Stimulated activated CD4-positive, alpha-beta T cell treated with anti-CD3 and anti-CD28 coated beads, Interleukin-1b, Interleukin-23, amount 100 ng/mL, for 1 hour (primary cell): ENCODE measurements at regions not wholly inside any gene's neighbourhood (a gene's known extent, or its start where the extent isn't known, plus 50 kb on each side); places are given as distances from the start of the nearest gene placed in this dataset.

Experiments used
- DNase-seq, 2 donors: peaks; one replicate each; pipeline ENCODE4 v3.0.0-alpha.2; 2020; ENCODE audit warnings: low read depth in 2 of 2

DNA sequence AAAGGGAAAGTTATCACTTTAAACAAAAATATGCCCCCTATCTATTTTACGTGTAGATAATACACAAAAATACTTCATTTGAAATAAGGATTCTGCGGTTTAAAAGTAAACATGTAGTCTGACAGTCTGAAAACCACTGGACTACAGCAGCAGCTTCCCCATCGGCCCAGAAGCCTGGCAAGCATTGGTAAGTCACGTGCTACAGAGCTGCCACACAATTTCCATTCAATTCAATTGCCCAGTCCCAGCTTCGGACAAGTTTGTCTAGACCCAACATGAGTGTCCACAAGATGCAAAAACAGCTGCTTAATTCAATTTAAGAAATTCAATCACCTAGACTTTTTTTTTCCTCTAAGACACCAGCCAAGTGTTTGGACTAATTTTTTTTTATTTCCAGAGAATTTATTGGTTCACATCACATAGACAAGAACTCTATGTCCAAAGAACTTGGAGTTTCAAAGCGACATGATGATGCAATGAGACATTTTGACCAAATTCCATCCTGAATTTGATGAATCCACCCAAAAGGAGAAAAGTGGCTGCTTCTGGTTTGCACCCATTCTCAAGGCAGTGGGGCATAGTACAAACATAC, 458.9 kb downstream of the COG6 start:
- no peak for DNase-seq

DNA sequence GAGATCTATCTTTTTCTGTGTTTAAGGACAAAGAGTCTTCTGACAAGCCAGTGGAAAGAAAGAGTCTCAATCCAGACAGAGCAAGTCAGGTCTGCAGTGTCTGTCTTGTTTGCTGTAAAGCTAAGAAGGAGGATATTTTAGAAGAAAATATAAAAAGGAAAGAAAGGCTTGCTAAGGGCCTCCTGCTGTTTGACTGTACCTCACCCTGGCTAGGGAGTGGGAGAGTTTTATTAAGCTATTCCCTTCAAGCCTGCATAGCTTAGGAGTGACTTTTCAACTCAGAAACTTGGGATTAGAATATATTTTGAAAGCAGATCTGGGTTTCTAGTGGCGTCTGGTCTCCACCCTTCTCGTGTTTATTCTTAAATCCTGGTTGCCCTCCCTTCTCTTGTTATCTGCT, 460.0 kb downstream of the COG6 start:
- no peak for DNase-seq

- DNase-seq, result no peak
Measured at GRCh38 chr13:40116008-40116407, 460.5 kb downstream of the COG6 start.

DNA sequence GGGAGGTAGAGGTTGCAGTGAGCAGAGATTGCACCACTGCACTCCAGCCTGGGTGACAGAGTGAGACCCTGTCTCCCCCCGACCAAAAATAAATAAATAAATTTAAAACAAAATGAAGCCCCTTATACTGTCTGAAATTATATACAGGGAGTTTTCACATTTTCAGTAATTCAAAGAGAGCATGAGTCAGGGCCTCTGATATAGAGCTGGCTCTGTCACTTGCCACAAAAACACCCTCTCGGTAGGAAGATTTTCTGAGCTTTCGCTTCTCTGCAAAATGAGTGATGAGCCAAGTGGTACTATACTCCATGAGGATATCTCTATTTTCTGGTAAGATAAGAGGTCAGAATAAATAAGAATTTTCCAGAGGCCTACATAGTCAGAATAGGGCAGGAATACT, 462.9 kb downstream of the COG6 start:
- no peak for DNase-seq

DNA sequence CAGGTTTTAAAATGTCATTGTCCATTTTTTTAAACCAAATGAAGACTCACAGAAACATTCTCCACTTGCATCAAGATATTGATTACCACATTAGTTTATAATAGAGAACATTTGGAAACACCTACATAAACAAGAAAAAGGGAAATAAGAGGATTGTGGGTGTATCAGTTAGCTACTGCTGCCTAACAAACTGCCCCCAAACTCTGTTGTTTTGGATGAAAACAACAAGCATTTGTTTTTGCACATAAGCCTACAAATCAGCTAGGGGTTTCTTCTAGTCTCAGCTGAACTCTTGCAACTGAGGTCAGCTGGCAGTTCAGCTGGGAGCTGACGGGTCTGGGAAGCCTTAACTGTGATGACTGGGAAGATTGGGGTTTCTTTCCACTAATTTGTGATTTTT, 464.4 kb downstream of the COG6 start:
- no peak for DNase-seq

DNA sequence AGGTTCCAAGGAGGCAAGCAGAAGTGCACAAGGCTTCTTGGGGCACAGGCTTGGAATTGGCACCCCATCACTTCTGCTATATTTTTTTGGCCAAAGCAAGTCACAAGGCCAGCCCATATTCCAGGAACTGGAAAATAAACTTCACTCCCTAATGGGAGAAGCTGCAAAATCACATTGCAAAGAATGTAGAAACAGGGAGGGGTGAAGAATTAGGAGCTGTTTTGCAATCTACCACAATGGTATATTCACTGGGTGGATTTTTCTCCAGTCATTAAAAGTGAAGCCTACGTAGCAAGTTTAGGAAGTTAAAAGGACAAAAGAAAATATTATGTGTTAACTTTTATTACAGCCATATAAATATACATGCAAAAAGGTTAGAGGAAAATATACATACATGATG, 464.8 kb downstream of the COG6 start:
- no peak for DNase-seq

DNA sequence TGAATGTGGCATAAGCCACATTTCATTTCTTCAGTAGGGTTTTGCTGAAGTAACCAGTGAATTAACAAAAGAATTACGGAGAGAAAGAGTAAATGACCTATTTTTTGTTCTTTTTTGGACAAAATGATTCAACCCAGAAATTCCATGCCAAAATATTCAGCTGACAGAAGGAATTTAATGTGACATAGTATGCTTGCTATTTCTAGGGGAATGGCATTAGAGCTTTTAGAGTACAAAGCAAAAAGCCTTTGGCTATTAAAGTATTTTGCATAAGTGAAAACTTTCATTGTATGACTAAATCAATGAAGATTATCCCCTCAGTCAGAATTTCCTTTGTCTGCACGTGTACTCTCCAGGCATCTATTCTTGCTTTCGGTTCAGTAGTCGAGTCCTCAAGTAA, 465.3 kb downstream of the COG6 start:
- no peak for DNase-seq

DNA sequence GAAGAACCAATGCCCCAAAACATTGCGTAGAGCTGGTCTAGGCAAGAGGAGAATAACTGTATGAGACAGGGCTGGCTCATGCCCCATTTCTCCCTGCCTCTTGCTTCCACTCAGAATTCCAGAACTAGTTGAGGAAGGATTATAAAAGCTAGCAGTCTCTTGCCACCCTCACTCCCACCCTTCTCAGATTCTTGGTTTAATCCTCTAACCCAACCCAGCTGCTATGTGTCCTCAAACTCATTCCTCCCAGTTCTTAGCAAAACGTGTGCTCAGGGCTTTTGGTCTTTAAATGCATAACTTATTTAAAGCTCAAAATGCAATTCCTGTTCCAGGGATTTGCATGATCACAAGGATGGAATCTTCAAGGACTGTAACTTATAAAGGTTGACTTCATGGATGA, 466.3 kb downstream of the COG6 start:
- no peak for DNase-seq

- DNase-seq, result no peak
Measured at GRCh38 chr13:40123962-40124632, 468.6 kb downstream of the COG6 start.

- DNase-seq, result no peak
Measured at GRCh38 chr13:40124633-40125015, 469.2 kb downstream of the COG6 start.

- no peak for DNase-seq
Measured at GRCh38 chr13:40125336-40125735, 469.9 kb downstream of the COG6 start.

DNA sequence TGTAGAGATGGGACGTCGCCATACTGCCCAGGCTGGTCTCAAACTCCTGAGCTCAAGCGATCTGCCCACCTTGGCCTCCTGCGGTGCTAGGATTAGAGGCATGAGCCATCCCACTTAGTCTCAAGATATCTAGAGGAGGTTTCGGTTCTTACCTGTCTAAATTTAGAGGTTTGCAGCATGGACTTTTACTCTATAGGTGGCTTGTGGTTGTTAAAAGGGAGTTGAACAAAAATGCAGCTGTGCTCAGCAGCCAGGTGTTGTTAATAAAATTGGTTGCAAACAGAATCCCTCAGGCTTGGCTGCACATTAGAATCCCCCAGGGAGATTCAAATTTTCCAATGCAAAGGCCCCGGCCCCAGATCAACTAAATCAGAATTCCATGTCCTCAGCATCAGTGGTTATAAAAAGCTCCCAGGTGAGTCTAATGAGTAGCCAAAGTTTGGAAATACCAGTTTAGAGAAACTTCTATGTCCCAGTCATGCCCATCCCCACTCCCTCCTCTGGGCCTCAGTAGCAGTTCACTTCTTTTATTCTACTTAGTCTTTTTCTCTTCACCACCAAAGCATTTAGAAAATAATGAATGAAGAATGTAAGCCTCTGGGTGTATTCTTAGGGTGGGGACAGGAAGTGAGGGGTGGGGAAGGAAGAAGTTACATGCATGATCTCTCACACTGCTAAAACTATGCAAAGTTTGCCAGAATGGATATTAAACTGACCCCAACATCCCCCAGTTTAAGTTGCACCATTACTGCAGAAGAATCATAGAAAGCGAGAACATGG, 471.0 kb downstream of the COG6 start:
- DNase-seq, result no peak

GRCh38 chr13:40127476-40127875, 472.0 kb downstream of the COG6 start:
- no peak for DNase-seq

GRCh38 chr13:40127925-40128324, 472.5 kb downstream of the COG6 start:
- DNase-seq, result no peak

DNA sequence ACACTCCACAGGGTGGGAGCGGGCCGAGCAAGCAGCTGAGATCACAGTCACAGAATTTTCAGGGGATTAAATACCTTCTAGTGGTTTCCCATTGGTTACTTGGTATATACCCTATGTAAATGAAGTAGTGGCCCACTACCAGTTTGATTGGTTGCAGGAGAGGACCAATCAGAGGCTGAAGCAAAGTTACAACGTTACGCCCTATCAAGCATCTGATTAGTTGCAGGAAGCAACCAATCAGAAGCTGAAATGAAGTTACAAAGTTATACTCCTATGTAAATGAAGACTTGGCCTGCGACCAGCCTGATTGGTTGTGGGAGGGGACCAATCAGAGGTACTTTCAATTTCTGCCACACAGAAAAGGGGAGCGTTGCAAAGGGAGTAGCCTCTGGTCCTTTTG, 474.0 kb downstream of the COG6 start:
- DNase-seq, result no peak

DNA sequence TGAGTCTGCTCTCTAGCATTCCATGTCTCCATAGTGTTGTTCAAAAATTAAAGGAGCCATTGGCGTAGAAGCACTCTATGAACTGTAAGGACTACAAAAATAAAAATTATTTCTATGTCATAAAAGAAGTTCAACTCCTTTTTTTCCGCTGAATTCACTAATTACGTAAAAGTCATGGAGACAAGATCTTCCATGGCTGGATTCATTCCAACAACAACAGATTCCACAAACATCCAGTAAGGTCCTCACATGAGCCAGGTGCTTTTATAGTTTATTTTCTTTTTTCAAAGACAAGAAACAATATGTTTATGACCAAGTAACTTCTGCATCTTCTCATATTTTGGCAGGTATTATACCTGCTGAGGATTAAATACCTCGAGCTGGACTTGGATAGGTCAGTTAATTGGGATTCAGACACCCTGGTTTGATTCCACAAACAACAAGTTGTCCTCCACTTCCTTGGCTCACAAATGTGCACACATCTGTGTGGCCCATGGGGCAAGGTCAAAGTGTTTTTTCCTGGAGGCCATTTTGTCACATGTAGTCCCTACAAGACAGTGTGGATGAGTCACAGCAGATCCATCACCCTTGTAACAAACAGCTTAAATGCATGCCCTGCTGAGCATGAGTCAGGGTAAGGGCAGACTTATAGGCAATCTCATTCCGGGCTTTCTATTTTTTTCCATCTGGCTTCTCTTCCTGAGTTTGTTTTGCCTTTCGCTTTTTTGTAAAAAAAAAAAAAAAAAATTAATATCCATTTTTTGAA, 475.6 kb downstream of the COG6 start:
- DNase-seq, result no peak

- DNase-seq, result no peak
Measured at GRCh38 chr13:40132249-40132648, 476.8 kb downstream of the COG6 start.

GRCh38 chr13:40136896-40137295, 481.4 kb downstream of the COG6 start:
- DNase-seq, result no peak

- no peak for DNase-seq
Measured at GRCh38 chr13:40137400-40137799, 481.9 kb downstream of the COG6 start.

GRCh38 chr13:40139896-40140520, 484.5 kb downstream of the COG6 start:
- DNase-seq, result no peak

DNA sequence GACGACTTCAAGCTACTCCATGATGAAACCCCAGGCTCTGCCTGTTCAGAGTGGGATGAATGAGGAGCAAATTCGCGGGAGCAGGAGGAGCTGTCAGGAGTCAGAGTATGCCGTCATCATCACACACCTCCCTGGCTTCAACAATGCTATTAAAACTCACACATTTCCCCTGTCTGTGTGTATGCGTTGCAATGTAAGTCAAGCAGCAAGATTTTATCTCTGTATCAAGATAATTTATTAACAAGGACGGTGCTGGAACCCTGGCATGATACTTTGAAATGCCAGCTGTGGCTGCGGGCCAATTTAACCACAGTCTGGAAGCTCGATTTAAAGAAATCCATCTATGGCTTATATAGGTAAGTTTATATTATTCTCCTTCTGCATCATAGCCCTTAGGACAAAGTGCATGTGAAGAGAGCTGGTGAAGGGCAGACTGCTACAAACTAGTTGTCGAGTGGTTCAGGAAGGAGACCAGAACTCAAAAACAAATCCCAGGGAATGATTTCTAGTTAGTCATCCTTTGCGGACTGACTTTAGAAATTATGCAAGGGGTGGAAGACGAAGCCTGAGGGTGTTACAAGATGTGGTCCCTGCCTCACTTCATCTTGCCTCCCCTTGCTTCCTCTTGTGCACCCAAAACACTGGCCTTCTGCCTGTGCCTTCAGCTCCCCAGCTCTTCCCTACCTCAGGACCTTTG, 486.5 kb downstream of the COG6 start:
- DNase-seq, result no peak
